Activated T-cell treated with anti-CD3 and anti-CD28 coated beads, Interleukin-2, amount 50 U/mL, for 1 hour (primary cell): ENCODE measurements at regions not wholly inside any gene's neighbourhood (a gene's known extent, or its start where the extent isn't known, plus 50 kb on each side); places are given as distances from the start of the nearest gene placed in this dataset.

ENCODE experiments used
- DNase-seq: peaks from one replicate; pipeline ENCODE4 v3.0.0-alpha.2; 2020

GRCh38 chr12:108043286-108043685 is 85.8 kb upstream of the WSCD2 start:
- no peak for DNase-seq

GRCh38 chr12:108043750-108044533 is 85.1 kb upstream of the WSCD2 start:
- DNase-seq: no peak

DNA sequence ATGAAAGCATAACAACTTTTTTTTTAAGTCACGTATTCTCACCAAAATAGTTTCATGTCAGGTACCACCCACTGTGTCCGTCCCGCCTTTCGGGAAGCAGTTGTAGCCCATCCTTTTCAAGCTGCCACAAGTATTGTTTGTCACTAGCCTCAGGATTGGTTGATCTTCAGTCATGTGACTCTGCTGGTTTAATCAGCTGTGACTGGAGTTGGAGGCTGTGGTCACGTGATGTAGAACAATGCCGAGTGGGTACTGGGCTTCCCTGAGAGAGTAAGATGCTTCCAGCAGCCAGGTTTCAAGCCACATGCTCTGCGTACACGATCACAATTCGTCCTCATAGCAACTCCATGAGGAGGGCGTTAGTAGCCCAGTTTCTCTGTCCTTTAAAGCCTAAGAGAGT is 83.0 kb upstream of the WSCD2 start:
- DNase-seq: no peak

DNA sequence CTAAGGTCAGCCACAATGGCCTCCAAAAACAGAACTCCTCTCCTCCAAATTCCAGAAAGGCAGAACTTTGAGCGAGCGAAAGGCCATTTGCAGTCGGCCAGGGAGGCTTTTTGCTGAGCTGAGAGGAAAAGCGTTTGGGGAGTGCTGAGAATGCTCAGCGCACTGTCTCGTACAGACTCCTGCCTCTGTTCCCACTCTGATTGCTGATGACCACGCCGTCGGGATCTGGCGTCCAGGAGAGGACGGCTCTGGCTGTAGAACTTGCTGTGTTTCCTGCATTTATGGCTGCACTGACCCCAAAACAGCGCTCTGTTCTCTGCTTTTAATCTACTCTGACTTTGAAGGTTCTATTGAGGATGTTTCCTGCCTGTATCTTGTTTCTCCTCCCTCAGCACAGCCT is 82.4 kb upstream of the WSCD2 start:
- DNase-seq: no peak

DNA sequence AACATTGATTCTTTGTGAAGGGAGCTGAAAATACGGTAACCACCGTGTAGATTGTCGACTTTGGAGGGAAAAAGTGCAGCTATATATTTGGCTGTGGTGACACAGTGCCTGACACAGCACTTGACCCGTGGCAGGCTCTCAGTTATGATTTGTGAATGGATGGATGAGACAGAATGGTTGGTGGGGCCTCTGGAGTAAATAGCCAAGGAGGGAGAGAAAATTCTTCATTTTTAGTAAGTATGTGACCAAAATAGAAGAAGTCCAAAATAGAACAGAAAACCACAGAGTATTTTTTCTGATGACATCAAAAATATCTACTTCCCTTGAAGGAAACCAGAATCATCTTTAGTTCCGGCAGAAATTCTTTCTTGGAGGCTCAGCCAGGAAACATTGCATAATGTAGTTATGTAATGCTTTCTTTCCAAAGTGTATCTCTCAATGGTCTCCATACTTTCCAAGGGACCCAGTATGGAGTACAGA is 82.0 kb upstream of the WSCD2 start:
- DNase-seq: no peak

- no peak for DNase-seq
Observed at GRCh38 chr12:108048686-108049085, 80.4 kb upstream of the WSCD2 start.

- no peak for DNase-seq
Observed at GRCh38 chr12:108050696-108051095, 78.4 kb upstream of the WSCD2 start.

- no peak for DNase-seq
Observed at GRCh38 chr12:108052260-108052659, 76.8 kb upstream of the WSCD2 start.

DNA sequence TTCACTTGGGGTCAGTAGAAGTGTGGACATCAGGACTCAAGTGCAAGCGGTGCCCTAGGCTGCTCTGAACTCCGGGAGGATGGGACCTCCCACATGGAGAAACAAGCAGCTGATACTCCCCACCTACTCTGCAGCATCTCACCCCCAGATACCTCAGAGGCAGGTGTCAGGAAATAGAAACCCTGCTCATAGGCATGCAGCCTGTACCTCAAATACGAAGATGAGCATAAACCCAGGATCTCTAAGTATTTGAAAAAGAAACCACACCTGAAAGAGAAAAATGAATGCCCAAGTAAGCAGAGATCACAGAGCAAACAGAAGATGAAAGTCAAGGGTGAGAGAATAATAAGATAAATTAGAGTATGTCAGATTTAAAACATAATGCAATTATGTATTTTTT is 75.6 kb upstream of the WSCD2 start:
- DNase-seq: no peak

DNA sequence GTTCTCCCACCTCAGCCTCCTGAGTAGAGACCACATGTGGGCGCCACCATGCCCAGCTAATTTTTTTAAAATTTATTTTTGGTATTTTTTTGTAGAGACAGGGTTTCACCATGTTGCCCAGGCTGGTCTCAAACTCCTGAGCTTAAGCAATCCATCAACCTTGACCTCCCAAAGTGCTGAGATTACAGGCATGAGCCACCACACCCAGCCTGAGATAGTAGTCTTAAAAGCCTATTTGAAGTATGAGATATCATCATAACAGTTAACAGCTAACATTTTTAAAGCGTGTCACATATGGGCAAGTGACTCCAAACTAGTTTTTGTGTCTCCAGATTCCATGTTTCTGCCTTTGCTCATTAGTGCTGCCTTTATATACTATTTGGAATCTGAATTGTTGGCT is 74.6 kb upstream of the WSCD2 start:
- DNase-seq: no peak

- no peak for DNase-seq
Observed at GRCh38 chr12:108055141-108055540, 73.9 kb upstream of the WSCD2 start.

DNA sequence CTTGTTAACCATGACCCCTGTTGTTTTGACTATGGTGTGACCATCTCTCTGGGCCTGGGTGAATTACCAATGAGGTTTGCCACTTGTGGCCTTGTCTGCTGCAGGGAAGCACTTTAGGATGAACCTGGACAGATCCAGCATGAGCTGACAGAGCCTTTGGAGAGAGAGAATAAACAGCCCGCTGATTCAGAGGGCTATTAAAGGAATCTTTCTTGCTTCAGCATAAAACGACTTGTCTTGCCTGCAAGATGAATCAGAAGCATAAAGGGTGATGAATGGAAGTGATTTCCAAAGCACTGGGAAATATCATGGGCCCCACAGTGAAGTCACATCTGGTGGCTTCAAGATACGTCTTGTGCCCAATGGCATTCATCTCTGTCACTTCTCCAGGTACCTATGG is 69.0 kb upstream of the WSCD2 start:
- no peak for DNase-seq

GRCh38 chr12:108060903-108061302 is 68.2 kb upstream of the WSCD2 start:
- DNase-seq: no peak

GRCh38 chr12:108063192-108063591 is 65.9 kb upstream of the WSCD2 start:
- DNase-seq: no peak

GRCh38 chr12:108065069-108065468 is 64.0 kb upstream of the WSCD2 start:
- no peak for DNase-seq

DNA sequence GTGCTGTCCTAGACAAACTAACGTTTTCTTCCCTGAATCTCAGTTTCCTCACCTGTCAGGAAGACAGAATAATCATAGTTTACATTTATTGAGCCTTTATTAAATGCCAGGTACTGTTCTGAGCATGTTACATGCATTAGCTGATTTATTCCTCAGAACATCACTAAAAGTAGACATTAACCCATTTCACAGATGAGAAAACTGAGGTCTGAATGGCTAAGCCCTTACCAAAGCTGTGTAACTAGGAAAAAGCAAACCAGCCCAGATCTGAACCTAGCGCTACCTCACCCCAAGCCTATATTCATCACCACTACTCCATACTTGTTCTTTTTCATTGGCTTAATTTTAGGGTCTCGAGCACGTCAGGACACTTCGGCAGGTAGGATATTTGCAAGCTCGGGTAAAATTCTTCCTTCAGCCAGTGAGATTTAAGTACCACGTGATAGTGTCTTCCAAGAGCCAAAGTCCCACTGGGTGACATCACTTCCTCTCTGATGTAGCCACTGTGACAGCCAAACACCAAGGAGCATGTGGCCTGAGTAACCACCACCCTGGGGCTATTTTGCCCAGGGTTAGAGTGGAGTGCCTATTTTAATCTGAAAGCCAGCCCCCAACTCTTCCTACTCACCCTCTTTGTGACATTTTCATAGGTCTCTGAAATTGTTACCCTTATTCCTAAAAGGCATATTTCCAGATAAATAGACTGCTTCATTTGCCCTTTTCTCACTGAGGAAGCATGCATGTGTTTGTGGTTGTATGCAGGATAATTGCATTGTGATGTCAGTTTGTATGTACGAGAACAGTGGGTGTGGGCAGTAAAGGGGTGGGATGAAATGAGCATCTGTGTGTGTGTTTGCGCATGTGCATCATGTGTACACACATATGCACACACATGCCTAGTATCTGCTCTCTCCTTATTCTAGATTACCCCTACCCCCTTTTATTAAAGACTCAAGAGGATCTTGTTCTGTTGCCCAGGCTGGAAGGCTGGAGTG is 62.2 kb upstream of the WSCD2 start:
- no peak for DNase-seq

- no peak for DNase-seq
Observed at GRCh38 chr12:108069651-108070165, 59.4 kb upstream of the WSCD2 start.

DNA sequence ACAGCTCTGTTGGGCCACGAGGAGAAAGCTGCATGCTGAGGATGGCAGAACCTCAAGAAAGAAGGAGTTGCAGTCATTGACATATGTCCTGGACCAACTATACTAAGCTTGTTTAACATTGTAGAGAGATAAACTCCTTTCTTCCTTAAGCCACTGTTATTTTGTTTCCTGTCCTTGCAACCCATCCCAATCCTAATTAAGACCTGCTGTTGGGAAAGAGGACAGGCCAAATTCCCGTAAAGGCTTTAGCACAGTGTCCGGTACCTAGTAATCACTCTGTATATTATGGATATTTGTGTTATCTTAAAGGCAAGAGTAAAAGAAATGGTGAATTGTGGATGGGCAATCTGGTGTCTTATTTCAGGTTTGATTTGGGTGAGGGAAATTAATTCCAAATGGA is 53.5 kb upstream of the WSCD2 start:
- no peak for DNase-seq

DNA sequence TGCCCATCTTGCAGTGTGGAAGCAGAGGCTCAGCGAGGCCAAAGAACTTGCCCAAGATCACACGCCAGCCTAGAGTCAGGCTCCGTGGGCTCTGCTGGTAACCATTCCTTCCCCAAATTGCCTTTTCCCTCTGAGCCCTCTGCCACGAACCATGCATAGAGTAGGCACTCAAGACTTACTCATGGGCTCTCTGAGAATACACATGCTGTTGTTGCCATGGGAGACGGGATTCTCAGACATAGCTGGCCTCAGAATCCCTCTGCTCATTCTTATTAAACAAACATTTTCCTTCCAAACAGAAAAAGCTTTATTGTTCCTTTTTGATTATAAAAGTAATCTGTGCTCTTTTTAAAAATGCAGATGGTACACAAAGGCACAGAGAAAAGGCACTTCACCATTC is 52.5 kb upstream of the WSCD2 start:
- DNase-seq: no peak

DNA sequence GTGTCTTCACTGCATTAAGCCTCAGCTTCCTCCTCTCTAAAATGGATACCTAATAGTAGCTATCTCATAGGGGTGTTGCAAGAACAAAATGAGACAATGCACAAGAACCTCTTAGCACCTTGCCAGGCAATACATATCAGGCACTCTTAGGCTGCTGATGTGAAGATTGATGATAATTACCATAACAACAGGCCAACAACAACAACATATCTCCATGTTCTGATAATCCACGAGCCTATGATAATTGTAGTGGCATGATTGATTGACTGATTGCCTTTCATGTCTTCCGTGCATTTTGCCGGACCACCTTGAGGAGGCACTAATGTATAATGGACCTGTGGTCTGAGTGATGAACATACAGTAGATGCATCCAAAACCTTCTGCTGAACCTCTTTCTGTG is 50.7 kb upstream of the WSCD2 start:
- no peak for DNase-seq
